T-helper 2 cell treated with Interferon-gamma antibody and Interleukin-4, amounts not matched to agents 100 ng/mL and 5 ng/mL, for 36 hours (primary cell): ENCODE measurements at regions not wholly inside any gene's neighbourhood (a gene's known extent, or its start where the extent isn't known, plus 50 kb on each side); places are given as distances from the start of the nearest gene placed in this dataset.
"Not testable (repeated sequence)": the region's sequence is repeated elsewhere in the genome, so short reads cannot be mapped to it uniquely, and the experiment has no call there.

Experiments
- intact Hi-C: fragments of 100-400 bp; cut with micrococcal nuclease; formaldehyde crosslinking; loops from one replicate; pipeline ENCODE4 v1.15.1; 2023

DNA sequence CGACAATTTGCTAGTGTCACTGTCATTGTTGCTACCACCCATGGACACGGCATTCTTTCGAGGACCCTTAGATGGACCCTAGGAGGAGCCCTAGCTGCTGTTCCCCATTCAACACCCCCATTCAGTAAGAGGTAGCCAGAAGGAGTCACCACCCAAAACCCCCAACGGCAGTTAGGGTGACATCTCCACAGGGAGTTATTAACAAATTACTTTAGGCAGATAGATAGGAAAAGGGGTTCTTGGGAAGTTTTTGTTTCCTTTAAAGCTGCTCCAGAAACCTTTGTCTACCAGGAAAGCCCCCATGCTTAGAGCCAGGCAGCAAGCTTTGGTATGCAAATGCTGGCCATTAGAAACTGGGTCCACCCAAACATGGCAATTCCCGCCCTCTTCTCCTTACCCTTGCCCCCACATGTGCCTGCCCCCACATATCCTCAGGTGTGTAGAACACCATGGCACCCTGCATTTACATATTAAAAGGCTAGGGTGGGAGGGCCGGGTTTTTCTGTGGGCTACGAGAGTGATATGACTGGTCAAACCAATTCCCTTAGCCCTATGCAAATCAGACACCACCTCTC lies 190.9 kb downstream of the SLITRK6 start:
- intact Hi-C loops, result no loop called here

DNA sequence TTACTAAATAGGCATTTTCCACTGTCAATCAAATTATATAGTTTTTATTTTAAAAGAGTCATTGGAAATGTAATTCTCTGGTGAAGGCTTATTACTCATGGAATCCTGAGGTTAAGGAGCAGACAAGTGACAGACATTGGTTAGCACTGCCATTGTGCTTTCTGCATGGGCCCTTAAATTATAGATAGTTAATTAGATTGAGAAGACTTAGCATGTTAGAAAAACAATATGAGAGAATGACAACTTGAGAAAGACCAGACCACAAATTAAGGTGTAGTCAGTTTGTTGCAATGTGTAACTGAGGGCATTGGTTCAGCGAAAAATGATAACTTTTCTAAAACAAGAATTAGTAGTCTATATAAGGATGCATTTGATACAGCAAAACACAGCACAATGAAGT lies 195.5 kb downstream of the SLITRK6 start:
- intact Hi-C loops, result no loop called here

DNA sequence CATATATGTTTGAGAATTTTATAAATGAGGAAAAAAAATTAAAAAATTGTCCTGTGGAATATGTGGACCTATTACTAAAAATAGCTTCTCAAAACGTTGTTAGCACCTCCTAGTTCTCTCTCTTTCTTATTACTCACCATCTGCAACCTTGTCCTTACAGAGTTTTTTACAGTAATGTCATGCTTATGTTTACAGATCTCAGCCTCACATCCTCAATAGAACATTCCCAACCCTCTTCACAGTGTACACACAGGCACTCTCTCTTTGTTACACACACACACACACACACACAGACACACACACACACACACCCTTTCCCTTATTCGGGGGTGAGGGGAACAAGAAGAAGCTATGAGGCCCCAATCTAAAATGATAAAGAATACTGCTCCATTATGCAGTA lies 197.7 kb downstream of the SLITRK6 start:
- intact Hi-C loops, result no loop called here

DNA sequence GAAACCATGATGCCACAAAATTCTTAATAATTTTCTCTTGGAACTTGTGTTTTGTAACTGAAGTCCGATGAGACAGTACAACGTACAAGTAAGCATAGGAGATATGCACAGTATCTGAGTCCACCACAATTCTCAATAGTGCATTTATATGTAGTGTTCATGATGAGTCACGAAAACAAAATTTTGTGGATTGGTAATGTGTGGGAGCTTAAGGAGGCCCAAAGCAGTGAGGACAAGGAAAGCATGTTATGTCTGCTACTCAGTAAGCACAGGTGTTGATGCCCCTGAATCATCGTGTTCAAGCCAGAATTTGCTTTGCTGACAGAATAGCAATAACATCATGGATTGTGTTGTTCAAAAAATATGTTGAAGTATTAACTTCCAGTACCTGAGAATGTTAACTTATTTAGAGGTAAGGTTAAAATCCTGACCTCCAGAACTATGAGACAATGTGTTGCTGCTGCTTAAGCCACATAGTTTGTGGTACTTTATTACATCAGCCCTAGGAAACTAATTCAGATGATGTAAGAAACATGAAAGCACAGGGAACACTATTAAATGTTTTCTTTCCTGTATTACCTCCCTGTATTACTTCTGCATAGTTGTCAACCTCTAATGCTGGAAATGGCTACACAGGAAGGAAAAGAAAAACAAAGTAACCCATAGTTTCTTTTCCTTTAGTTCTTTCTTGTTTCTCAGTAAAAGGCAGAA lies 201.3 kb downstream of the SLITRK6 start:
- intact Hi-C loops, result no loop called here

DNA sequence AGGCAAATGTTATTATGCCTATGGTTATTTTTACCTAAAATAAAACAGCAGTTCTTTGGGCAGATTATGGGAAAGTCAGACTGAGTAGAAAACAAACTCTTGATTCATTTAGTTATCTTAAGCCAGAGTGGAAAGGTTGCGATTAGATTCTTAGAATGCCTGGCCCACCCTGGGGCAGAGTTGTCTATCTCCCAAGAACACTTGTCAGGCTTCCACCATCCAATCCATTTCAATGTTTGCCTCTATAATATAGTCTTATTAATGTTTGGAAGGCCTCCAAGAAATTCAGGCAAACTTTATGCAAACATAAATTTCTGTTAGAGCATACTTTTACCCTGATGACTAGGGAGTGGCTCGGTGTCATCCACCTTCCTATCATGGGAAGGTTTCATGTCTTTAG lies 207.0 kb downstream of the SLITRK6 start:
- intact Hi-C loops, result no loop called here

DNA sequence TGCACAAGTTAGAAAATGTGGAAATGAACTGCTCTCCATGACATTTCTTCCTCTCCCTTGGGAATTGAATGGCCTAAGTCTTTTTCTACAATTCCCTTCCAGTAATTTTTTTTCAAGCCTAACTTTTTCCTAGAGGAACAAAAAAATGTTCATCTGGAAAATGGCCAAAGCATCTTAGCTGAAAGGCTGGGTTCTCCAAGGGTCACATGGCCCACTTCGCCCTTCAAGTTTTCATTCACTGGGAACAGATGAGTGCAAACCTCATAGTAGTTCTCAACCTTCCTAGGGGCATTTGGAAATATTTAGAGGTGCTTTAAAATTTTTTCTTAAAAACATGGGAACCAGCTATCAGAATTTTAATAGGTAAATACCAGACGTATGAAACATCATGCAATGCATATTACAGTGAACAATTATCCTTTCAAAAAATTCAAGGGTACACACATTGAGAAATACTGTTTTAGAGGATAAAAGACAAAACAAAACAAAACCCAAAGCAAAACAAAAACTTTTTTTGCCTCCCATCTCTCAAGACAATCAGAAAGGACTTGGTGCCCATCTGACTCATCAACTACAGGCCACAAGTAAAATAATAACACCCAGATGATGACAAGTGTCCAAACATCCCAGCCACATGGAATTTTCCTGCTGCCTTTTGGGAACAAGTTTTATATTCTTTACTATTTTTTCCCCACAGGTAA lies 208.8 kb downstream of the SLITRK6 start:
- intact Hi-C loops, result no loop called here

DNA sequence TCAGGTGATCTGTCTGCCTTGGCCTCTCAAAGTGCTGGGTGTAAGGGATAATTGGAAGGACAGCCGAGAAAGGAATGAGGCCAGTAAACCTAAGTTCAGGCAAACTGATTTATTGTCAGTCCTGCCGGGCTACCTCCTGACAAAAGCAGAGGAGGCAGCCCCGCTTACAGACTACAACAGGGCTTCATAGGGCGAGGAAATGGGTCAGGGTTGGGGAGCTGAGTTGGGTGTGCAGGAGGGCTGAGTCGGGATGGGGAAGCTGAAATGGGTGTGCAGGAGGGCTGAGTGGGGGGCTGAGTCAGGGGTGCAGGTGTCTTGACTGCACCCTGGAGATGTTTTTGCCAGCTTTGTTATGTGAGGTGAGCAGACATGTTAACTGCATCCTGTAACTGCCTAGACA lies 210.2 kb downstream of the SLITRK6 start:
- intact Hi-C loops, result no loop called here

DNA sequence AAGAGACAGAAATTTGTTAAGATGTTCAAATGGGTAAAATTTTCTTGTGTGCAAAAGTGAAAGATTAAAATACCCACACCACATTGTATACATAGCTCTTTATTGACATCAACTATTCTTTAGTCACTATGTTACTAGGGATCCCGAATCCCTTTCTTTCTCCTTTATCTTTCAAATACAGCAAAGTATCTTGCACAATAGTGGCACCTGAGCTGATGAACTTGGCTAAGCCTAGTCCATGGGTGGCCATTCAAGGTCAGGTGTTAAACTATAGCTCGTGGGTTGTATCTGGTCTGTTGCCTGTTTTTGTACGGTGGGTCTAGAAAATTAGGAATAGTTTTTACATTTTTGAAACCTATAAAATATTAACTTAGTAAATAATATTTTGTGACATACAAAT lies 210.9 kb downstream of the SLITRK6 start:
- intact Hi-C loops, result no loop called here

DNA sequence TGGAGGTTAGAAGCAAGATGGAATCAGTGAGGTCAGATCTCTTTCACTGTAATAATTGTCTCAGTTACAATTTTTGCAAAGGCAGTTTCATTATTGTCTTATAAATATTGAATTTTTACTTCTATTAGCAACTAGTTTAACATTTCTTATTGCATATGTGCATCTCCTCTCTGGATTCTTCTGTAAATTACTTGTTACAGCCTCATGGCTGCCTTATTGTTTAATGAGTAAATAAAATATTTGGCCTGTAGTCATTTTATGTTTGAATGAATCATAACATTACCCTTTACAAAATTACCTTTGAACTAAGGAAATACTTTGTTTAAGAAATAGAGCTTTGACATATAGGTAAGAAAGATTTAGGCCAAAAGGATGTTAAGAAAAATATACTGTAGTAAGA lies 212.4 kb downstream of the SLITRK6 start:
- intact Hi-C loops, result no loop called here

DNA sequence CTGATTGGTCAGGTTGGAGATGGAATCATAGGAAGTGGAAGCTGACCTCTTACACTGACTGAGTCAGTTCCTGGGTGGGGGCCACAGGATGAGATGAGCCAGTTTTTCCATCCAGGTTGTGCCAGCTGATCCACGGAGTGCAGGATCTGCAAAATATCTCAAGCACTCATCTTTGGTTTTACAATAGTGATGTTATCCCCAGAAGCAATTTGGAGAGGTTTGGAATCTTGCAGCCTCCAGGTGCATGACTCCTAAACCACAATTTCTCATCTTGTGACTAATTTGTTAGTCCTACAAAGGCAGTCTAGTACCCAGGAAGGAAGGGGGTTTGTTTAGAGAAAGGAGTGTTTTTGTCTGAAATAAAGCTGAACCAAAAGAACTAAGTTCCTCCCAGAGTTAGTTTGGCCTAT lies 212.8 kb downstream of the SLITRK6 start:
- intact Hi-C loops, result no loop called here

DNA sequence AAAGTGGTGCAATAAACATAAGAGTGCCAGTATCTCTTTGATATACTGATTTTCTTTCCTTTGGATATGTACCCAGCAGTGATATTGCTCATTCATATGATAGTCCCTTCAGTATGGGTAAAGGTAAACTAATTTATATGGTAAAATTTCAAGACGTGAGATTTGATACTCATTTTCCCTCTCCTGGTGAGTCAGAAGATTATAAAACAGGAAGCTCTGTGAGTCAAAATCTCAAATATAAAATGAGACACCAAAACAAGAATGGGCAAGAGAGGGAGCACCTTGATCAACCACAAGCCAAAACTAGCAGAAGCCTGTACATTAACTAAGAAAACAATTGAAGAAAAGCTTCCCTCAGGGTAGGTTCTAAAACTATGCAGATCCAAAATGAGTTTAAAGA lies 216.3 kb downstream of the SLITRK6 start:
- intact Hi-C loops, result no loop called here

DNA sequence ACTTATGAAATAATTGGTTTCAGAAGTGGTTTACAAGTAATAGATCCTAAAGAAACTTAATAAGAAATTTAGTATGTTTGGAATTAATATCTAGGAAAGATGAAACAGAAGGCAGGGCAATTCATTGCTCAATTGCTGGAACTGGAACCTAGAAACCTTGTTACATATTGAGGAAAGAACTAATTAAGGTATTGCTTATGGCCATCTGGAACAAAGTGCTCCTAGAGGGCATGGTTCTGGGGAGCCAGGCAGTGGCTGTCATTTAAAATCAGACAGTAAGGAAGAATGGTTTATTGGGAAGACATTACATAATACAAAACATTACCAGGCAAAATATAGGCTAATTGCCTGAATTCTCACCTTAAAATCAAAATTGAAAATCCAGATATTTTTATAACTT lies 224.1 kb downstream of the SLITRK6 start:
- intact Hi-C loops, result no loop called here

DNA sequence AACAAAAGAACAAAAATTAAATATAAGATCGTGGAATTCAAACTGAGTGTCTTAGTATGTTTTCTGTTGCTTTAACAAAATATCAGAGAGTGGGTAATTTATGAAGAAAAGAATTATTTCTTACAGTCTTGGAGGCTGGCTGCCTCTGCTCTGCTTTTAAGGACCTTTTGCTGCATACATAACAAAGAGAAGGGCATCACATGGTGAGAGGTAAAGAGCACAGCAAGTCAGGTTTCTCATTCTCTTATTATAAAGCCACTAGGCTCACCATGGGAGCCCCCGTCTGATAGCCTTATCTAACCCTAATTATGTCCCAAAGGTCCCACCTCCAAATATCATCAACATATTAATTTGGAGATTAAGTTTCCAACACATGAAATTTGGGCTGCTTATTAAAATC lies 231.3 kb downstream of the SLITRK6 start:
- intact Hi-C loops, result no loop called here

DNA sequence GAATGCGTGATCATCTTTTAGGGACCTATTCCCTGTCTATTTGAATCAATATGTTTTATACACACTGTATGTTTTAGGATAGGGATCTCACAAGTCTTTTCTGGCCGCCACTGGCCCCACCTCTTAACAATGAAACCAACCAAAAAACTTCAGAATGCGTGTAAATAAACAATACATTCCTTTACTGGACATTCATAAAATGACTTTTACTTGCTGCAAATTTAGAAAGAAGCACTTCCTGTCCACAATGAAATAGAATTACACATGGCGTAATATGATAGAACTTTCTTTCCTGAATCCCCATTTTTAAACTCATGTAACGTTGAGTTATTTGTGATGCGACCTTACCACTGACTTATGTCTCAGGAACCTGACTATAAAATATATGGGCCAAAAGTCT lies 233.6 kb downstream of the SLITRK6 start:
- intact Hi-C loops, result no loop called here

DNA sequence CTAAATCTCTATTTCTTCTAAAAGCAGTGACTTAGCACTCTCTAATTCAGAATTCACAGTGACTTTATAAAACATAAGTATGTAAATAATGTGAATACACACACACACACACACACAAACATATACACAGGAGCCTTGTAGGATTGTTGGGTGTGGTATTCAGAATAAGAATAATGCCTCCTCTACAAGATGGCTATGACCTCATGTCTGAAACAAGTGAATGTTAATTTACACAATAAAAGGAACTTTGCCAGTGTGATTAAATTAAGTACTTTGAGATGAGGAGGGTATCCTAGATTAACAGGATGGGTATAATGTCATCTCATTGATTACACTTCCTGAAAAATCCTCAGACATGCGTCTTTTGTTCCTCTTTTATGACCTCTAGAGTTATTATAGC lies 234.6 kb downstream of the SLITRK6 start:
- intact Hi-C loops, result no loop called here

DNA sequence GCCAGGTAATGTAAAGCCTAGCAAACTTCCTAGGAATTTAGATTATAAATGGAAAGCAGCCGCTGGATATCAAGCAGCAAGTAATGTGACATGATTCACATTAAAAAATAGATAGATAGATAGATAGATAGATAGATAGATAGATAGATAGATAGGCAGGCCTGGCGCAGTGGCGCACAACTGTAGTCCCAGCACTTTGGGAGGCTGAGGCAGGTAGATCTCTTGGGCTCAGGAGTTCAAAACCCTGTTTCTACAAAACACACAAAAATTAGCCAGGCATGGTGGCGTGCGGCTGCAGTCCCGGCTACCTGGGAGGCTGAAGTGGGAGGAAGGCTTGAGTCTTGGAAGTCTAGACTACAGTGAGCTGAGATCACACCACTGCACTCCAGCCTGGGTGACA lies 236.9 kb downstream of the SLITRK6 start:
- intact Hi-C loops, result no loop called here

DNA sequence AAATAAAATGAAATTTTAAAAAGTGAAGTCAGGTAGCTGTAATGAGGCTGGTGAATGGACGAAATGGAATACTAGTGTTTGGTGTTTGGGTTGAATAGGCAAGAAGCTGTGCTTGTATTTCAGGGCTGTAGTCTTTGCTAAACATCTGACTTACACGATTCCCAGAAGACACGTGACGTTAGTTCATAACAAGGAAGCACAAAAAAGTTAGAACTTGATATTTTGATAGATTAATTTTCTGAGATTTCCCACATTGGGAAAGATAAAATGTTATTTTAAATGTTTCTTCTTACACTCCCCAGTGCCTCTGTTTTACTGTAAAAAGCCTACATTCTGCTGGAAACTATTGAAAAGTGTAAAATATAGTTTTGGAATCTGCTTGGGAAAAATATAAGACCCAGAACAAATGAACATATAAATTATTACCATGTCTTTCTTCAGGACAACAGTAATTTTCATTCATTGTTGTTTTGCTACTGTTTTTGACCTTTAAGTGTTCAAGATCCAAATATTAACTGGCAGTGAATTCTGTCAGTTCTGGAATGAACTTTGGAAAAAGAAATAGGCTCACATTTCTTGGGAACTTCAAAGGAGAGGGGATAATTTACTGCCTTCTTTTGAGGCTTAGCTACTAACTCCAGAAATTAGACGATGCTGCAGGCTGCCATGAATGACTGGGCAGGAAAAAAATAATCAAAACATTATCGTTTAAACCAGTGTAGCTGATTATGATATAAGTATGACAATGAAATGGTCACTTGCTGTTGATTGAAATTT lies 241.3 kb downstream of the SLITRK6 start:
- intact Hi-C loops, result no loop called here

DNA sequence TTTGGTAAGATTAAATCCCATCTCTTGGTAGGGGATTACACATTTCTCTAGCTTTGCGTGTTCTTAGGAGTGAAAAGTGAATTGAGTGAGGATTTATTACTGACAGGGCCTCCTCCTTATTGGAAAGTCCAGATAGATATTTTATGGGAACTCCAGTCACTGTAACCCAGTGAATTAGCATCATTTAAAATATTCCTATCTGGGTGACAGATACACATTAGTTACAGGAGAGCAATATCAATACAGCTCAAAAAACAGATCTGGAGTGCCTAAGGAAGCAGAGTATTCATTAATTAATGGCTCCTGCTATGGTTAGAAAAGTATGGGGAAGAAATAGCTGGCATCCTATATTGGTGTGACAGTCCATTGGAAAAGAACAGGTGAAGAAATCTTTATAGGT lies 248.2 kb downstream of the SLITRK6 start:
- intact Hi-C loops, result no loop called here

DNA sequence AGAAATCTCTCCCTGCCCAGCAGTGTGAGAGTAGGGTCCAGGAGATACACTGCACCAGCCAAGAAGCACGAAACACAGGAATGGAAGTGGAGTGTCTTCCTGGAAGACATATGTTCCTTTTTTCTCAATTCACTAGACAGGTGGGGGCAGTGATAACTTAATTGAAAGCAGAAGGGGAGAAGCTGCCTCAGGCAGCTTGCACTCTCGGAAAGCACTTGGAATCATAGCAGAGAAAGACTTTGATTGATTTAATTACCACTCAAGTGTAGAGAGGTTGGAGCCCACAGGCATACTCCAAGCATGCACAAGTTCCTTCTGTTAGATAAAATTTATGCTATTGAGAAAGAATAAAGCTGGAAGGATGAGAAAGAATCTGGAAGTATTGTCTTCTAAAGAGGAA lies 249.4 kb downstream of the SLITRK6 start:
- intact Hi-C loops, result no loop called here

DNA sequence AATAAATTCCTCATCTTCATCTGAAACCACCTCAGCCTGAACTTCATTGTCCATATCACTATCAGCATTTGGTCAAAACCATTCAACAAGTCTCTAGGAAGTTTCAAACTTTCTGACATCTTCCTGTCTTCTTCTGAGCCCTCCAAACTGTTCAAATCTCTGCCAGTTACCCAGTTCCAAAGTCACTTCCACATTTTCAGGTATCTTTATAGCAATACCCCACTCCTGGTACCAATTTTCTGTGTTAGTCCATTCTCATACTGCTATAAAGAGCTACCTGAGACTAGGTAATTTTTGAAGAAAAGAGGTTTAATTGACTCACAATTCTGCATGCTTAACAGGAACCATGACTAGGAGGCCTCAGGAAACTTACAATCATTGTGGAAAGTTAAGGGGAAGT lies 250.4 kb downstream of the SLITRK6 start:
- intact Hi-C loops, result not testable (repeated sequence)

DNA sequence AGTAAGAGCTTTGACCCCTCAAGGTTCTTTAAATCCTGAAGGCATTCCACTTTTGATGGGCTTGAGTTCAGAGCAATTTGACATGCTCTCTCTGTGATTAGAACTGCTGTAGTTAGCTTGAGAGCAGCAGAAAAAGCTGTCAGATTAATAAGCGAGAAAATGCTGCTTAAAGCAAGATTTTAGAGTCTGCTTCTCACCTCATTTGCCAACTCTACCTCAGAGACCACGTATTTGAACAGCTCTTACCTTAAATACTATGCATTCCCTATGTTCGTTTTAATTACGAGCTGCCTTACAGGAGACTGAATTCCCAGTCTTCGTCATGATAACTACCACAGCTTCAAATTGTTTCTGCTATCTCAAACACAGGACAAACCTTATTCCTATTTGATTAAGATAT lies 253.4 kb downstream of the SLITRK6 start:
- intact Hi-C loops, result no loop called here

DNA sequence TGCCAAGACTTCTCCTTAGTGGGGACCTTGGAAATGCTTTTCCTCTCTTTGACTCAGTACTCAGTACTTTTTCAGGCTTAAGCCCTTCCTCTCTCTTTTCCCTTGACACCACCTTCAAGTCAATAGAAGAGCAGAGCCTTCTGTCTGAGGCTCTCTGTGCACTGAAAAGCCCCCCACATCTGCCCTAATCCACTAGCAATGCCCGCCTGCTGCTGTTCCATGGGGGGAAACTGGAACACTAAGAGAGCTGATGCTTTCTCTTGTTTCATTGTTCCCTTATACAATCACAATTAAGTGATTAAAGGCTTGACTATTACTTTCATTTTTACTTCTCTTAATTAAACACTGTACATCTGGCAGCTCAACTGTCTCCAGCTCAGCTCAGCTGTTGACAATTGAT lies 254.5 kb downstream of the SLITRK6 start:
- intact Hi-C loops, result no loop called here
